ENCODE measurements at regions not wholly inside any gene's neighbourhood (a gene's known extent, or its start where the extent isn't known, plus 50 kb on each side); places are given as distances from the start of the nearest gene placed in this dataset.
"Not testable (repeated sequence)": the region's sequence is repeated elsewhere in the genome, so short reads cannot be mapped to it uniquely, and the experiment has no call there.

- TF ChIP-seq CTCF (IDR thresholded peaks at IDR 0.05 in 4 of 5, conservative IDR thresholded peaks at IDR 0.05 in 1 of 5); POLR2A (IDR thresholded peaks at IDR 0.05): not testable (repeated sequence)
Measured at GRCh38 chr21:7787427-7788078, 2733.8 kb upstream of the TPTE start.
